GM10266 (cell line): ENCODE measurements at regions not wholly inside any gene's neighbourhood (a gene's known extent, or its start where the extent isn't known, plus 50 kb on each side); places are given as distances from the start of the nearest gene placed in this dataset.

Source experiments
- DNase-seq: peaks from one replicate; pipeline ENCODE4 v3.0.0; 2012; ENCODE audit errors: extremely low spot score
- TF ChIP-seq, protein P1 (sequence below): IDR thresholded peaks from 2 replicates; pipeline ENCODE4 v1.5.1; 2012; ENCODE audit warnings: mild to moderate bottlenecking, low read depth; ENCODE audit not compliant: control insufficient read depth, insufficient read depth; ENCODE audit errors: missing control alignments

DNA sequence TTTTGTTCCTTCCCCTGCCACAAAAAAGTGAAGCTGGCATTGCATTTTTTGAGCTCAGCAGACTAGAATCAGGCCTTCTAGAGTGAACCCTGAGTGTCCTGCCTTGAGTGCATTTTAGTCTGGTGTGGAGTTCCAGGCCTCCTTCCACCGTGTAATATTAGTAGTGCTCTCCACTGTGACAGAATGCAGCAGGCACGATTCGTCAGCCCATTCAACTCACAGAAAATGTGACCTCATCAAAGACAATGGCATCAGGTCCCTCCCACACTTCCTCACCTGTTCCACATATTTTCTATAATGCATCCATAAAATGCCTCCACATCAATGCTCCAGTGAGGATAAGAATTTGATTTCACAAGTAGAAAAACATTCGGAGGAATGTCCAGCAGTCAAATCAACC lies 227.6 kb downstream of the FGF9 start:
- DNase-seq: no peak
- TF ChIP-seq, protein P1, sequence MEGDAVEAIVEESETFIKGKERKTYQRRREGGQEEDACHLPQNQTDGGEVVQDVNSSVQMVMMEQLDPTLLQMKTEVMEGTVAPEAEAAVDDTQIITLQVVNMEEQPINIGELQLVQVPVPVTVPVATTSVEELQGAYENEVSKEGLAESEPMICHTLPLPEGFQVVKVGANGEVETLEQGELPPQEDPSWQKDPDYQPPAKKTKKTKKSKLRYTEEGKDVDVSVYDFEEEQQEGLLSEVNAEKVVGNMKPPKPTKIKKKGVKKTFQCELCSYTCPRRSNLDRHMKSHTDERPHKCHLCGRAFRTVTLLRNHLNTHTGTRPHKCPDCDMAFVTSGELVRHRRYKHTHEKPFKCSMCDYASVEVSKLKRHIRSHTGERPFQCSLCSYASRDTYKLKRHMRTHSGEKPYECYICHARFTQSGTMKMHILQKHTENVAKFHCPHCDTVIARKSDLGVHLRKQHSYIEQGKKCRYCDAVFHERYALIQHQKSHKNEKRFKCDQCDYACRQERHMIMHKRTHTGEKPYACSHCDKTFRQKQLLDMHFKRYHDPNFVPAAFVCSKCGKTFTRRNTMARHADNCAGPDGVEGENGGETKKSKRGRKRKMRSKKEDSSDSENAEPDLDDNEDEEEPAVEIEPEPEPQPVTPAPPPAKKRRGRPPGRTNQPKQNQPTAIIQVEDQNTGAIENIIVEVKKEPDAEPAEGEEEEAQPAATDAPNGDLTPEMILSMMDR: no peak

DNA sequence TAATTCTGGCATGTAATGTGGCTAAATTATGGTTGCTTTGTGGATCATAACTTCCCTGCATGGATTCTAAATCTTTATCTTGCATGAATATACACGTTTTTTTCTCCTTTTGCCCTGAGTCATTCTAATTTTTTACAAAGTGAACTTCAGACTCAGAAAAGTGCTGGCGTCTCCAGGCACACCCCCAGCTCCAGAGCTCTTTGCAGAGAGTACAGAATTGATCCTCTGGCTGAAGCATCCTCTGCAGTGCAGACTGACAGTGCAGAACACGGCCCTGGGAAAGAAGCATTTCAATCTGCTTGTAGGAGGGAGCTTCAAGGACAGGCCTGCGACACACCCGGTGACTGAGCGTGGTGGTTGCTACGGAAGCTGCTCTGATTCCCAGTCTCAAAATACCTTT lies 228.1 kb downstream of the FGF9 start:
- TF ChIP-seq, protein P1: no peak
- no peak for DNase-seq

DNA sequence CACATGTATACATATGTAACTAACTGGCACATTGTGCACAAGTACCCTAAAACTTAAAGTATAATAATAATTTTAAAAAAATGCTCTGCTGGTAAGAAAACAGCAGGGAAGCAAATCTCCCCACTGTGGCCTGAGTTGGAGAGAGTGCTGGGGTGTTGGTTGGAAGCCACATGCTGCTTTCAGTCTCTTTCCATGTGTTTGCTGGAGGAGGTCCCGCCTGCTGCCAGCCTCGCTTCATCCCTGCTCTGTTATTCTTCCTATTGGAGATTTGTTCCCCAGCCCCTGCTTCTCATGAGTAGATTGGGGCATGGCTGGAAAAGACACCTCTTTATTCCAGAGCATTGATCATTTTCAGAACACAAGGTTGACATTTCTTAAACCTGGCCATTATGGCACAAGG lies 230.5 kb downstream of the FGF9 start:
- DNase-seq: no peak
- TF ChIP-seq, protein P1: no peak

DNA sequence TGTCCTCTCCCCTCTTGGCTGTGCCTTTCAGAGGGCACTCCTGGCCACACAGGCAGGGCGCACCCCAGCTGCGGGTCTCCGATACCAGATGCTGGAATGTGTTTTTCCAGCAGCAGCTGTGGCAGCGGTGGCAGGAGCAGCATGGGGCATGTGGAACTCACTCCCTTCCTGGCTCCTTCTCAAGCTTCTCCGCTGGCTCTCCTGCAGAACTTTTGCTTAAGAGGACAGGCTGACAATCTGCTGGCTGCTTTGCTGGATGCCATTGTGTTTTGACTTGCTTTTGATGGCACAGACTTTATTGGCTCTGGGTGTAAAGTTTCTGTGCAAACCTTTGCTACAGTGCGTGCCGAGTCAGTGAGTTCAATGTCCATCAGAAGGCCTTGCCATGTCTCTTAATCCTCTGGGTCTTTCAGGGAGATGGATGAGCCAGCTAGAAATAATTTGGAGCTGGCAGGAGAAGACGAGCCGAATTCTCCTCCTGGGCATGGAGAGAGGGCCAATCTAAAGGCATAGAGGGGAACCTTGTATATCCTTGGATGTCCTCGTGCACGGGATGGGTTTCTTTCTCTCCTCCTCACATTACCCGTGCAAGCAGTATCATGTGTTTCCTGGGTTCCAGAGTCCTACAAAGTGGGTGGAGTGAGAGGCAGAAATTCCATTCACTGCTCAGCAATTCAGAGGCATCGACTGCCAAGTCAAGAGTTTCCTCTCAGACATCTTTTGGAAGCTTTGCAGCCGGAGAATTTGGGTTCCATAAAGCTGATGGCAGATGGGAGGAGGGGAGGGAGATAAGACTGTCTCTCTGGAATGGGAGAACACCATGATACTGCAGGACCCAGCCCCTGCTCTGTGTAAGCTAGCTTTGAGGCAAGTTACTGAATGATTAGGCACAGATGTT lies 231.2 kb downstream of the FGF9 start:
- DNase-seq: no peak
- TF ChIP-seq, protein P1: no peak

DNA sequence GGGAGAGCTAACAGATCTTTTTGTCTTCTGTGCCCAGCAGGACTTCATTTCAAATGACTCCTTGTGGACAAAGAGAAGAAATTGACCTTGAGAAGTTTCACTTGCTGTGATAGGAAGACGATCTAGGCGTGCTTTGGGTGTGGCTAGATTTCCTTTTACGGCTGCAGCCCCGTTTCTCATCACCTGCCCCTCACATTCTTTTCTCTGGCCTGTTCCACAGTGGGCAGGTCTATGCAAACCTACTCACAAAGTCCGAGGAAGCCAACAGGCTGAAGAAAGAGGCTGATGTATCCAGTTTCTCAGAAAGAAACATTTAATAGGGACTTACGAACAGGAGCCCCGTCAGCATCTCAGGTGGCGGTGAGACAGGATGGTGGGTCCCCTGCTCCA lies 231.8 kb downstream of the FGF9 start:
- TF ChIP-seq, protein P1: no peak
- no peak for DNase-seq

DNA sequence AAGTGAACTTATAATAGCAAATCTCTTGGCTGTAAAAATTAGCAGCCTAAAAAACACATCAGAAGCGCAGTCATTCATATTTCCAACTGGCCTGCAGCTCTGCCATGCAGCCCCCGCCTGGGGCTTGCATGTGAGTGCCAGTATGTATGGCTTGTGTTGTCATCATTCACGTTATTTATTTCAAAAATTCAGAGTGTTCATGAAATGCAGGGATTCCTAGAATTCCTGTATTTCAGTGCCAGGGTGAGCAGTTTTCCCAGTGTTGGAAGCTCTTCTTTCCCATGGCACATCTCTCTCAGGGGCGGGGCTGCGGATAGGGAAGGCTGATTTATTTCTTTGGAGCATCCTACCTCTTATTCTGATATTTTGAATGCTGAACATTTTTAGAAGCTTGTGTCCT lies 234.6 kb downstream of the FGF9 start:
- TF ChIP-seq, protein P1: no peak
- DNase-seq: no peak

DNA sequence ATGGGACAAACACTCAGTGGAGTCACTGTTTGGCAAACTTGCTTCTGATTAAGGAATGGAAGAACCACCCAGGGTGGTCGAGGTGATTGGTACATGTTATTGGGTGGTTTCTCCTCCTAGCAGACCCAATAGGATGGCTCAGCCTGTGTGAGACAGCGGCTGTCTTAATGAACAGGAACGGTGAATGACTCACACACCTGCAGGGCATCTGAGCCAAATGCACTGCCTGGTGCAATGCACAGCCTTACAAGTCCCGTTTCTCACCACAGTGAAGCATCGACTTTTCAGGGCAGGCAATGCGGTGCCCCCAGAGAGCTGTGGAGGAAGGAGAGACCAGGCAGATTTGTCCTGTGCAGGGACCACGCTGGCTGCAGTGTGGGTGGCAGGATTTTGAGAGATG lies 238.5 kb downstream of the FGF9 start:
- TF ChIP-seq, protein P1: no peak
- DNase-seq: no peak
